Activated CD8-positive, alpha-beta memory T cell treated with anti-CD3 and anti-CD28 coated beads, Interleukin-2, amount 10 ng/mL, durations not matched to agents 7 days and 5 days (primary cell): ENCODE measurements at regions not wholly inside any gene's neighbourhood (a gene's known extent, or its start where the extent isn't known, plus 50 kb on each side); places are given as distances from the start of the nearest gene placed in this dataset.

Experiments used
- ATAC-seq: fragments of 150-1000 bp; cut with Tn5 transposase; one replicate; pipeline ENCODE4 v1.10.0; 2021; ENCODE audit warnings: moderate library complexity
- CTCF ChIA-PET: fragments of 350-600 bp; sonication (Branson Sonifier 250); formaldehyde crosslinking; loops from one replicate; lab custom pipeline; 2021; ENCODE audit warnings: antibody characterized with exemption; lab: Charles Lee
- DNase-seq: peaks from one replicate; pipeline ENCODE4 v3.0.0-alpha.2; 2020
- H3K27ac Mint-ChIP-seq: one replicate; pipeline ENCODE4 v1.8.0; 2021; ENCODE audit warnings: mild to moderate bottlenecking, mixed read lengths
- H3K27me3 Mint-ChIP-seq: one replicate; pipeline ENCODE4 v1.8.0; 2021; ENCODE audit warnings: mixed read lengths
- H3K36me3 Mint-ChIP-seq: one replicate; pipeline ENCODE4 v1.8.0; 2021; ENCODE audit warnings: mild to moderate bottlenecking, mixed read lengths
- H3K4me1 Mint-ChIP-seq: one replicate; pipeline ENCODE4 v1.8.0; 2021; ENCODE audit warnings: mixed read lengths
- H3K4me3 Mint-ChIP-seq: one replicate; pipeline ENCODE4 v1.8.0; 2021; ENCODE audit warnings: mild to moderate bottlenecking, moderate library complexity, mixed read lengths
- H3K9me3 Mint-ChIP-seq: one replicate; pipeline ENCODE4 v1.8.0; 2022; ENCODE audit warnings: low read depth, mixed read lengths

DNA sequence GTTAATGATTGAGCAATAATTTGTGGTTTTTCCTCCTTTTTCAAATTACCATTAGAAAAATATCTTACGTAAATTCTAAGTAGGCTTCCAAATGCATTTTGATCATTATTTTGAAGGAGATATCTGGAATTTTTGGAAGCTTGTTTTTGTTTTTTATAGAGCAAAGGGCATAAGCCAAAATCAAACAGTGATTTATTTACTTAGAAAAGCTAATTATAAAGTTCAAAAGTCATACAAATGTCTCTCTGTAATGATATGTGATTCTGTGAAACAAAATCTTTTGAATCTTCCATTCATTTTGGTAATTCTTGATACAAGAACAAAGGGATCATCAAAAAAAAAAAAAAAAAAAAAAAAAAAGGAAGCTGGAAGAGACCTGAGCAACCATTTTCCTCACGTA is 416.8 kb downstream of the ETNK1 start:
- no peaks in the 10 kb centered on the region for H3K27me3 Mint-ChIP-seq
- no peak overlapping the region for H3K4me3 Mint-ChIP-seq
- H3K4me1 Mint-ChIP-seq = no peaks in the 10 kb centered on the region
- CTCF ChIA-PET = no interaction called here
- H3K27ac Mint-ChIP-seq = no peak overlapping the region
- DNase-seq = no peak
- no peak for ATAC-seq
- no peaks in the 10 kb centered on the region for H3K9me3 Mint-ChIP-seq
- no peaks in the 10 kb centered on the region for H3K36me3 Mint-ChIP-seq

DNA sequence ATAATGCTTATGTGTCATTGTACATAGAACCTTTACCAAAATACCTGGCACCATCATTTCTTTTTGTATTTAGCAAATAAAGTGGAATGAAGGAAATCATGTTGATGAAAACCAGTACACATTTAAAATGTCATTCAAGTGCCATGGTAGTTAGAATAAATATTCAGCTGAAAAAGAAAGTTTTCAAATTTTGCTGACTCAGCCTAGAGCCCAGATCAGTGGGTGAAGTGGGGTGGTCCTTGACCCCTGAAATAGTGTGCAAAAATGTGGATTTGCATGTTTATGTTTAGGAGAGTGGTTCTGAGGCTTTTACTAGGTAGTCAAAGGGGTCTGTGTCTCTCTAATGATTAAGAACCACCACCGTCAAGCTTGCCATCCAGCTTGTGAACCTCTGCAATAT is 418.7 kb downstream of the ETNK1 start:
- CTCF ChIA-PET = no interaction called here
- DNase-seq (no peak), ATAC-seq (no peak)
- Mint-ChIP-seq H3K36me3 (no peaks in the 10 kb centered on the region), H3K27ac (no peak overlapping the region), H3K27me3 (no peaks in the 10 kb centered on the region), H3K9me3 (no peaks in the 10 kb centered on the region), H3K4me3 (no peak overlapping the region), H3K4me1 (no peaks in the 10 kb centered on the region)

DNA sequence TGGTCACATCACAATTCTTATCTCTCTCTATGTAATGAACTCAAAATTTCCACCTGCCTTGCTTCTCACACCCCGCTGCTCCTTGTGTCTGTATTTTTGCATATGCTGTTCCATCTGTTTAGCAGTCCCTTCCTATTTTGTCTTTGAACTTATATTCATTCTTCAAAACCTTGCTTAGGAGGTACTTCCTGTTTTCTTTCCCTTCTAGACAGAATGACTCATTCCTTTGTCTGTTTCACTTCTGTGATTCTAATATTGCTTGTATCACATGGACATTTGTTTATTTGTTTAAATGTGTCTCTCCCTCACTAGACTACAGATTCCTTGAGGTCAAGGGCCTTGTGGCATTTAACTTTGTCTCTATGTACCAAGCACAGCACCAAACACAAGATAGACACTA is 424.2 kb downstream of the ETNK1 start:
- H3K4me1 Mint-ChIP-seq = peaks cover 4% of the 10 kb centered on the region
- H3K9me3 Mint-ChIP-seq = no peaks in the 10 kb centered on the region
- no peaks in the 10 kb centered on the region for H3K27me3 Mint-ChIP-seq
- DNase-seq = no peak
- H3K4me3 Mint-ChIP-seq = no peak overlapping the region
- no peak for ATAC-seq
- CTCF ChIA-PET = no interaction called here
- no peak overlapping the region for H3K27ac Mint-ChIP-seq
- H3K36me3 Mint-ChIP-seq = no peaks in the 10 kb centered on the region

DNA sequence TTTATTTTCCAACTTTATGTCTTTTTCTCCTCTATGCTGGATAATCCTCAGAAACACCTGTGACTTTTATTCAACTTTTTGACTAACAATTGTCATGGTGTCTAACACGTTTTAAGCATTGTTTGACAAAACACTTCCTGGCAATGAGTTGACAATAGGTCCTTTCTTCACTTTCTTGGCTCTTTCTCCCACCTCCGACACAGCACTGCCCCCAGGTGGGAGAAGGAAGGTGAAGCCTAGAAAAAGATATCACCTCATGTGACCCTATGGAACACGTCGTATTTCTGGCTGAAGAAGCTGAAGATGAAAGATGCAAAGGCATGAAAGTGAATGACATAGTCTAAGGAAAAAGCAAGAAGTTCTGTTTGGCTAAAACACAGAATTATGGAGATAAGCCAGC is 430.0 kb downstream of the ETNK1 start:
- ATAC-seq = no peak
- Mint-ChIP-seq H3K4me3 (no peak overlapping the region), H3K4me1 (no peaks in the 10 kb centered on the region), H3K36me3 (no peaks in the 10 kb centered on the region), H3K27me3 (no peaks in the 10 kb centered on the region), H3K27ac (no peak overlapping the region), H3K9me3 (no peaks in the 10 kb centered on the region)
- DNase-seq = no peak
- CTCF ChIA-PET = no interaction called here

DNA sequence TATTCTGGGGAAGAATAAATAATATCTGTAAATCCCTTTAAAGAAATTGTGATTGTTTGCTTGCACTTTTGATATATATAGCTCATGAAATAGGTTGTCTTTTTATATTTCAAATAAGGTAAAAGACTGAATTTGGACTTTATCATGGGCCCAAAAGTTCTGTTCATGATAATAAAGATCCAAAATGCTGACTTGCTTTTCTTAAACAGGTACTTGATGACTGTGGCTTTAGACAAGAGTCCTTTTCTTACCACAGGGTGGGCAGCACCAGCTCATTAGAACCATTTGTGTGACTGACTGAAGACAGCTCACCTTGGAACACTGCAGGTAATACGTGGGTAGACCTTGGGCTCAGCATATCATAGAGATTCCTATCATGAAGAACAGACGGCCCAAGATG is 432.6 kb downstream of the ETNK1 start:
- no peak for ATAC-seq
- Mint-ChIP-seq H3K36me3 (no peaks in the 10 kb centered on the region), H3K27ac (no peak overlapping the region), H3K4me3 (no peak overlapping the region), H3K4me1 (no peaks in the 10 kb centered on the region), H3K27me3 (no peaks in the 10 kb centered on the region), H3K9me3 (no peaks in the 10 kb centered on the region)
- CTCF ChIA-PET = no interaction called here
- DNase-seq = no peak

DNA sequence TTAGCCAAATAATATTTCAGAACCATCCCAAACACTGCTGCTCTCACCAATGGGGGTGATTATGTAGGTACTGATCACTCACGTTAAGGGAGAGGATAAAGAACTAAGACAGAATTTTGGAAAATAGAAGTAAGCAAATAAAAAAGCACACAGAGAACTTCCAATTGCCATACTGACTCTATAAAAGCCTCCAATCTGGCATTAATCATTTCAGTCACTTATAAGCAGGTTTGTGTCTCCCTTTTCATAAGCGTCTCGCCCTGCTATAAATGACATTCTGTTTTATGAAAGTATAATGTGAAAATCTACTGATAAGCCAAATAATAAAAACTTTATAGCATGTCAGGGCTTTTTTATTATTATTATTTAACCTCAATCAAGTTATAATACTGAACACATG is 435.2 kb downstream of the ETNK1 start:
- Mint-ChIP-seq H3K27ac (no peak overlapping the region), H3K9me3 (peaks cover 2% of the 10 kb centered on the region), H3K36me3 (no peaks in the 10 kb centered on the region), H3K4me1 (no peaks in the 10 kb centered on the region), H3K27me3 (no peaks in the 10 kb centered on the region), H3K4me3 (no peak overlapping the region)
- ATAC-seq = no peak
- CTCF ChIA-PET = no interaction called here
- no peak for DNase-seq

DNA sequence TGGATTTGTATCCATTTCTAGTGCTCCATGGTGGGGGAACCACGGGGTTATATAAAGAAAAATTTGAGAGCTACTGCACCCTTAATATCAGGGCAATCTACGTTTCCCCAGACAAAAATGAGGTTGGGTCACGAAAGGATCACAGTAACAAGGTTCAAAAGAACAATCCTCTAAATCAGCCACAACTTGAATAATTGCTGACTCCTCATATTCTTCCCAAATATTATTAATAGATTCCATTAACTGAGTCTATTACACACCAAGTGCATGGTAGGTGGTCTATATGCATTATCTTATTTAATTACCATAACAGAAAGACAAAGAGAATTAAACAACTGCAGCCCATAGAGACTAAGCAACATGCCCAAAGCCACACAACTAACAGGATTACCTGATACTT is 438.2 kb downstream of the ETNK1 start:
- Mint-ChIP-seq H3K4me1 (no peaks in the 10 kb centered on the region), H3K4me3 (no peak overlapping the region), H3K27me3 (no peaks in the 10 kb centered on the region), H3K27ac (no peak overlapping the region), H3K9me3 (peaks cover 2% of the 10 kb centered on the region), H3K36me3 (no peaks in the 10 kb centered on the region)
- CTCF ChIA-PET = no interaction called here
- no peak for DNase-seq
- no peak for ATAC-seq

DNA sequence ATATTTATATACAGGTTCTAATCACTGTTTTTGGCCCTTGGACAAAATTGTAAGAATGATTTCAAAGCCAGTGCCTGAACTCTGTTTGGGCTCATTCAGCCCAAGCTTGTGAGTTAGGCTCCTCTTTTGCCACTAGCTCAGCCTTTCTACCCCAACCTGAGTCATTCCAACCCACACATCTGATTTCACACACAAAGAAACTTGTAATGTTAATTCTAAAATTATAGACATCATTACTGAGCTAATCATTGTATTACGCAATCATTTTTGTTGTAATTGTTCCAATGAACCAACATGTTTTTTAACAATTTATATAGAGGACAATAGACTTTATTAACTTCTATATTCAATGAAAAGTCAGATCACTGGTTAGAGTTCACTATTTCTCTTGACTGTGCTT is 441.1 kb downstream of the ETNK1 start:
- peaks cover 2% of the 10 kb centered on the region for H3K9me3 Mint-ChIP-seq
- no peak for DNase-seq
- CTCF ChIA-PET = no interaction called here
- H3K27me3 Mint-ChIP-seq = no peaks in the 10 kb centered on the region
- no peak for ATAC-seq
- no peaks in the 10 kb centered on the region for H3K36me3 Mint-ChIP-seq
- H3K4me1 Mint-ChIP-seq = no peaks in the 10 kb centered on the region
- no peak overlapping the region for H3K4me3 Mint-ChIP-seq
- H3K27ac Mint-ChIP-seq = no peak overlapping the region

DNA sequence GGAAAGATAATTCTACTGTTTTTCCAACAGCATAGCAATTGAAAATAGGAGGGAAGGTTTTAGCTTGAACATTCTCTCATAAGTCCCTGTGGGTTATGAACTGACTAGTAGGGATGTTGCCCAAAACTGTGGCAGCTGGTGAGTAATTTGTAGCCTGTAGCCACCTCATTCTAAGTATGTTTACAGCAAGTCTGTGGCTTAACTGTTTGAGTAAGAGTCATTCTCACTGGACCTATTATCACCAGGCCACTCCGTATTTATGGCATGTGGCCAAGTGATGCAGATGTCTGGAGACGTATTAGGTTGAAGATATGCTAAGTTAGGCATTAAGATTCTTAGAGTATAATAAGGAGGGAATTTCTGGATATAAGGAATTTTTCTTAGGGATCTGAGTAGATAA is 458.3 kb downstream of the ETNK1 start:
- no peaks in the 10 kb centered on the region for H3K4me1 Mint-ChIP-seq
- peak; percentile 36 for ATAC-seq
- no peaks in the 10 kb centered on the region for H3K27me3 Mint-ChIP-seq

DNA sequence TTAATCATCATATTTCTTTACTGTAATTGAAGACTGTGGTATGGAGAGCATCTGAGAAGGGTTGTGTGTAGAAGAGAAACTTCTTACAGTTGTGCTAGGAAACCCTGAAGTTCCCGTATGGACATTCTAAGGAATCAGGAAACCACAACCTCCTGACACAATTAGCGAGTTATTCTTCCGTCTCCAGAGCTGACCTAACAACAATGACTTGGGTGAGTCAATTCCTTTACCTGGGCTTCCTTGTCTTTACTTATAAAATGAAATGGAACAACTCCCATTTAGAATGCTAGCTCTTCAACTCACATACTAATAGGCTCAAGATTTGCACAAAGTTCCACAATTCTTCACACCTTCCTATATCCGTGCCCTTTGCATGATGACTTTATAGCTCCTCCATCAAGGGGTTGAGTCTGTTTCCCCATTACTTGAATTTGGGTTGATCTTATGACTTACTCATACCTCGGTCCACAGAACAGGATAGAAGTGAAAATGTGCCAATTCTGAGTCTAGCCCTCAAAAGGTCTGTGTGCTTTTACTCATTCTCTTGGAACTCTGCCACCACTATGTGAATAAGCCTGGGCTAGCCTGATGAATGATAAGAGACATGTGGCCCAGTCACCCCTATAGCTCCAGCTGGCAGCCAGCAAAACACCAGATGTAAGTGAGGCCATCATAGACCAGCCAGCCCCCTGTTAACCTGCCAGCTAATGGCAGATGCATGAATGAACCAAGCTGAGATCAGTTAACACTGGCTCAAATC is 459.4 kb downstream of the ETNK1 start:
- Mint-ChIP-seq H3K4me1 (no peaks in the 10 kb centered on the region), H3K36me3 (no peaks in the 10 kb centered on the region), H3K27me3 (no peaks in the 10 kb centered on the region), H3K4me3 (no peak overlapping the region), H3K9me3 (peaks cover 6% of the 10 kb centered on the region), H3K27ac (no peak overlapping the region)
- CTCF ChIA-PET = no interaction called here
- ATAC-seq (no peak), DNase-seq (no peak)

More for the DNA sequence above, 458.3 kb downstream of the ETNK1 start:
- DNase-seq = peak; percentile 41
- peaks cover 6% of the 10 kb centered on the region for H3K9me3 Mint-ChIP-seq
- H3K4me3 Mint-ChIP-seq = no peak overlapping the region
- no peak overlapping the region for H3K27ac Mint-ChIP-seq
- CTCF ChIA-PET = no interaction called here
- no peaks in the 10 kb centered on the region for H3K36me3 Mint-ChIP-seq

DNA sequence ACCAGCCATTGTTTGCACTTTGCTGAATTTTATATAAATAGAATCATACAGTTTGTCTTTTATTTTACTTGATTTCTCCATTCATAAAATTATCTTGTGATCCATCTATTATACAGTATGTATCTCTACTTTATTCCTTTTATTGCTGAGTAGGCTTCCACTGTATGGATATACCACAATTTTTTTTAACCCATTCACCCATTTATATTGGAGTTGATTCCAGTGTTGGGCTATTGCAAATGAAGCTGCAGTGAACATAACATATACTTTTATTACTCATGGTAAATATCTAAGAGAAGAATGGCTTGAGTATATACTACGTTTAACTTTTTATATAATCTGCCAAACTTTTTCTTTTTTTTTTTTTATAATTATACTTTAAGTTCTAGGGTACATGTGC is 463.6 kb downstream of the ETNK1 start:
- H3K4me1 Mint-ChIP-seq = no peaks in the 10 kb centered on the region
- H3K4me3 Mint-ChIP-seq = no peak overlapping the region
- H3K27me3 Mint-ChIP-seq = no peaks in the 10 kb centered on the region
- peaks cover 4% of the 10 kb centered on the region for H3K9me3 Mint-ChIP-seq
- H3K36me3 Mint-ChIP-seq = no peaks in the 10 kb centered on the region
- ATAC-seq (no peak), DNase-seq (no peak)
- H3K27ac Mint-ChIP-seq = no peak overlapping the region
- CTCF ChIA-PET = no interaction called here

DNA sequence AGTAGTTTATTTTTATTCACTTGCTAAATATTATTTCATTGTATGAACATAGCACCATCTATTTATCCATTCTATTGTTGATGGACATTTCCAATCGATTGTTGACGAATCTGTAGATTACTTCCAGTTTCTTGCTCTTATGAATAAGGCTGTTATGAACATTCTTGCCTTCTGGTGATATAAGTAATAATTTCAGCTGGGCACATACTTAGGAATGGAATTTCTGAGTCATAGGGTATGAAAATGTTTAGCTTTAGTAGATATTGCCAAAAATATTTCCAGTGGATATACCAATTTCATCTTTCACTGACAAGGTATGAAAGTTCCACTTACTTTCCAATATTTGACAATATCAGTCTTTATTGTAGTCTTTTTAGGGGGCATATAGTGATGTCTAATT is 468.5 kb downstream of the ETNK1 start:
- Mint-ChIP-seq H3K4me3 (no peak overlapping the region), H3K9me3 (no peaks in the 10 kb centered on the region), H3K27me3 (no peaks in the 10 kb centered on the region), H3K36me3 (no peaks in the 10 kb centered on the region), H3K27ac (no peak overlapping the region), H3K4me1 (no peaks in the 10 kb centered on the region)
- ATAC-seq = no peak
- CTCF ChIA-PET = no interaction called here
- DNase-seq = no peak

DNA sequence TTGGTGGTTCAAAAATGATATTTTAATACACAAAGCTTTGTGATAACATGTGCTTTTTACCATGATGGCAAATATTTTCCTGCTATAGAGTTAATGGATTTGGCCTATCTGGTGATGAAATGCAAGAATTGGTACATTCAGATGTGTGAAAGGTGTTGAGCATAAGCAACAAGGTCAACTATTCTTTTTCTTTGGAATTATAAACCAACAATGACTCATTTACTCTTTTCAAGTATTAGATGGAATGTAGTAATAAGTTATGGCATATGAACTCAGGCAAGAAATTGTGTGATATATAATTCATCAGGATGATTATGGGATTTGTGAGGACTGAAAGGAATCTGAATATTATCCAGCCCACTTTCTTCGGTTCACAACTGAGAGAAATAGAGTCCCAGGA is 471.4 kb downstream of the ETNK1 start:
- no peaks in the 10 kb centered on the region for H3K4me1 Mint-ChIP-seq
- H3K9me3 Mint-ChIP-seq = no peaks in the 10 kb centered on the region
- H3K27me3 Mint-ChIP-seq = no peaks in the 10 kb centered on the region
- H3K27ac Mint-ChIP-seq = no peak overlapping the region
- CTCF ChIA-PET = no interaction called here
- no peaks in the 10 kb centered on the region for H3K36me3 Mint-ChIP-seq
- no peak overlapping the region for H3K4me3 Mint-ChIP-seq
- ATAC-seq (no peak), DNase-seq (no peak)

DNA sequence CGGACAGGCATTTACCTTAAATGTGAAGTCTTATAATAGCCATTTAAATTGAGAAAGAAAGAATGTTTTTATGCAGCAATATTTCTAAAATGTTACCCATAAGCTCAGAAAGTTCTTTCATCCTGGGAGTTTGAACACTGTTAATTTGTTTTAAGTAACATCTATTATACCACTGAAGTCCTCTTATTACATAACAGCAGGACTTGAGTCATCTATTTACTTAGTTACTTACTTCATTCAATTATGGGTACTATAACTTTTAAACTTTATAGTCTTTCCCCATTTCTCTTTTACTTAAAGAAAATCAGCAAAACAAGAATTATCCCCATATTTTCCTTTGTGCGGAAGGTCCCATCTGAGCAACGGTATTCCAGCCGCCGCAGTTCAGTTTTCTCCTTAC is 473.1 kb downstream of the ETNK1 start:
- Mint-ChIP-seq H3K4me3 (no peak overlapping the region), H3K4me1 (no peaks in the 10 kb centered on the region), H3K36me3 (no peaks in the 10 kb centered on the region), H3K27ac (no peak overlapping the region), H3K9me3 (no peaks in the 10 kb centered on the region), H3K27me3 (no peaks in the 10 kb centered on the region)
- CTCF ChIA-PET = interaction anchor here (1.3 kb wide), 1 partner anchor 12 kb away, joined by 3 read pairs; no protein-coding TSS in a partner anchor
- DNase-seq = no peak
- no peak for ATAC-seq

DNA sequence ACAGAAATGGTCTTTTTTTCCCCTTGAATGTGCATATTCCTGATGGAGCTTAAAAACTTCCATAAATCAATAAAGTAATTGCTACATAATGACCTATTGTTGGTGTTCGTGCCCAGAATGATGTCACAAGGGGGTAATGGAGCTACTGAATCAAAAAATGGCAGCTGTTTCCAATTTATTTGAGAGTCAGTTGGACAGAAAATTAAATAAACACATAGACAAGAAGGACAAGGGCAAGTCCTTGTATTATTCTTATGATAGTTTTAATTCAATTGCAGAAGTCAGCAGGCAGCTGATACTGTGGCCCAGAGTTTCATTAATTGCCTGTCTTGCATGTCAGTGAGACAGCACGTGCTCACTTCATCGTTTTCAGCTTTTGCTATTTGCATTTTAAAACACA is 473.5 kb downstream of the ETNK1 start:
- H3K9me3 Mint-ChIP-seq = no peaks in the 10 kb centered on the region
- H3K4me3 Mint-ChIP-seq = no peak overlapping the region
- H3K27ac Mint-ChIP-seq = no peak overlapping the region
- CTCF ChIA-PET = interaction anchor here (1.3 kb wide), 1 partner anchor 12 kb away, joined by 3 read pairs; no protein-coding TSS in a partner anchor
- no peaks in the 10 kb centered on the region for H3K4me1 Mint-ChIP-seq
- ATAC-seq = no peak
- no peaks in the 10 kb centered on the region for H3K36me3 Mint-ChIP-seq
- no peak for DNase-seq
- no peaks in the 10 kb centered on the region for H3K27me3 Mint-ChIP-seq
